CD14-positive monocyte (primary cell): ENCODE measurements at regions not wholly inside any gene's neighbourhood (a gene's known extent, or its start where the extent isn't known, plus 50 kb on each side); places are given as distances from the start of the nearest gene placed in this dataset.
A peak's percentile ranks its signal among the peaks of the same experiment; 100 is the strongest.

Source experiments
- DNase-seq, 3 donors: peaks; one replicate each; pipeline ENCODE4 v3.0.0-alpha.2; 2011 to 2022
- H2AFZ ChIP-seq: 2 replicates; pipeline ENCODE4 v1.6.0; 2012; ENCODE audit warnings: mild to moderate bottlenecking, low read depth, low read length, inconsistent platforms; ENCODE audit not compliant: insufficient read depth, poor library complexity, severe bottlenecking
- H3K27ac ChIP-seq, 2 donors: 1 replicate in 1 of 2; 2 replicates in 1 of 2; pipeline ENCODE4 v1.5.1; 2012 to 2013; ENCODE audit warnings: low read length in 2 of 2, control low read depth in 1 of 2, inconsistent platforms in 1 of 2, low read depth in 1 of 2, mild to moderate bottlenecking in 1 of 2
- H3K27me3 ChIP-seq, 2 donors: one replicate each; pipeline versions ENCODE4 v1.6.0 to v1.6.1; 2011 to 2013; ENCODE audit warnings: low read length in 2 of 2; ENCODE audit not compliant: control insufficient read depth in 2 of 2, insufficient read depth in 2 of 2
- H3K36me3 ChIP-seq, 2 donors: replicated peaks in 1 of 2; 1 replicate in 1 of 2; 2 replicates in 1 of 2; pipeline versions ENCODE4 v1.5.1 to v1.6.1; 2012 to 2013; ENCODE audit warnings: low read length in 2 of 2, control low read depth in 1 of 2, inconsistent platforms in 1 of 2, mild to moderate bottlenecking in 1 of 2; ENCODE audit not compliant: insufficient read depth in 2 of 2, control insufficient read depth in 1 of 2
- H3K4me1 ChIP-seq, 2 donors: 1 replicate in 1 of 2; 2 replicates in 1 of 2; pipeline versions ENCODE4 v1.5.1 to v1.6.1; 2012 to 2013; ENCODE audit warnings: low read length in 2 of 2, control low read depth in 1 of 2, inconsistent platforms in 1 of 2, mild to moderate bottlenecking in 1 of 2, moderate library complexity in 1 of 2; ENCODE audit not compliant: insufficient read depth in 2 of 2, control insufficient read depth in 1 of 2
- H3K4me2 ChIP-seq: replicated peaks from 2 replicates; pipeline ENCODE3; 2012; ENCODE audit warnings: low read length, moderate library complexity, mild to moderate bottlenecking; ENCODE audit not compliant: poor library complexity, severe bottlenecking; ENCODE audit errors: extremely low read depth
- H3K4me3 ChIP-seq, 3 experiments: fragments of 200-600 bp in 1 of 3; sonication (generic) in 1 of 3; replicated peaks in 1 of 3; 1 replicate in 2 of 3; 2 replicates in 1 of 3; pipeline ENCODE4 v1.5.1; 2011 to 2013; ENCODE audit warnings: low read length in 3 of 3, mild to moderate bottlenecking in 3 of 3, control low read depth in 2 of 3, low read depth in 2 of 3, inconsistent platforms in 1 of 3, moderate library complexity in 1 of 3
- H3K79me2 ChIP-seq: 2 replicates; pipeline ENCODE4 v1.6.0; 2012; ENCODE audit warnings: mild to moderate bottlenecking, control low read depth, inconsistent platforms, low read length, moderate library complexity; ENCODE audit not compliant: insufficient read depth
- H3K9ac ChIP-seq: 2 replicates; pipeline ENCODE4 v1.6.0; 2017; ENCODE audit warnings: low read length, mild to moderate bottlenecking; ENCODE audit not compliant: insufficient read depth, poor library complexity, severe bottlenecking
- H3K9me3 ChIP-seq, 2 donors: replicated peaks in 1 of 2; 1 replicate in 1 of 2; 2 replicates in 1 of 2; pipeline versions ENCODE4 v1.5.1 to v1.6.1; 2012 to 2013; ENCODE audit warnings: low read length in 2 of 2, control low read depth in 1 of 2; ENCODE audit not compliant: control insufficient read depth in 1 of 2, insufficient read depth in 1 of 2
- H4K20me1 ChIP-seq: 2 replicates; pipeline ENCODE4 v1.6.0; 2012; ENCODE audit warnings: mild to moderate bottlenecking, low read length, control low read depth, moderate library complexity; ENCODE audit not compliant: insufficient read depth
- H3K27ac Mint-ChIP-seq, 7 donors: one replicate each; pipeline ENCODE4 v1.8.0; 2020; ENCODE audit warnings: mild to moderate bottlenecking in 7 of 7, mixed read lengths in 7 of 7, moderate library complexity in 6 of 7, inconsistent platforms in 2 of 7
- H3K27me3 Mint-ChIP-seq, 3 donors: one replicate each; pipeline ENCODE4 v1.8.0; 2021 to 2022; ENCODE audit warnings: low read depth in 3 of 3, mild to moderate bottlenecking in 3 of 3, mixed read lengths in 3 of 3, moderate library complexity in 3 of 3, inconsistent platforms in 1 of 3
- H3K36me3 Mint-ChIP-seq, 2 donors: one replicate each; pipeline ENCODE4 v1.8.0; 2020; ENCODE audit warnings: mixed read lengths in 2 of 2, inconsistent platforms in 1 of 2, mild to moderate bottlenecking in 1 of 2
- H3K4me1 Mint-ChIP-seq: one replicate; pipeline ENCODE4 v1.8.0; 2020; ENCODE audit warnings: mild to moderate bottlenecking, mixed read lengths
- H3K4me3 Mint-ChIP-seq, 2 donors: one replicate each; pipeline ENCODE4 v1.8.0; 2020; ENCODE audit warnings: mild to moderate bottlenecking in 2 of 2, mixed read lengths in 2 of 2, moderate library complexity in 1 of 2
- H3K9me3 Mint-ChIP-seq, 7 donors: one replicate each; pipeline ENCODE4 v1.8.0; 2020 to 2022; ENCODE audit warnings: mixed read lengths in 7 of 7, mild to moderate bottlenecking in 6 of 7, moderate library complexity in 6 of 7, inconsistent platforms in 2 of 7
- WGBS: methylation state at CpG from one replicate; pipeline ENCODE4 v1.1.5; 2013; ENCODE audit warnings: missing lambda C conversion rate; ENCODE audit not compliant: insufficient coverage; 5-methylcytosine and 5-hydroxymethylcytosine counted together
- intact Hi-C, 2 donors: fragments of 100-400 bp; cut with micrococcal nuclease; formaldehyde crosslinking; loops; one replicate each; pipeline versions ENCODE4 v1.15.0 to v1.15.1; 2023
- TF ChIP-seq, protein P1 (sequence below): fragments of 200-600 bp; IDR thresholded peaks from one replicate; pipeline ENCODE4 v1.8.0; 2022; ENCODE audit warnings: antibody characterized with exemption, mild to moderate bottlenecking

DNA sequence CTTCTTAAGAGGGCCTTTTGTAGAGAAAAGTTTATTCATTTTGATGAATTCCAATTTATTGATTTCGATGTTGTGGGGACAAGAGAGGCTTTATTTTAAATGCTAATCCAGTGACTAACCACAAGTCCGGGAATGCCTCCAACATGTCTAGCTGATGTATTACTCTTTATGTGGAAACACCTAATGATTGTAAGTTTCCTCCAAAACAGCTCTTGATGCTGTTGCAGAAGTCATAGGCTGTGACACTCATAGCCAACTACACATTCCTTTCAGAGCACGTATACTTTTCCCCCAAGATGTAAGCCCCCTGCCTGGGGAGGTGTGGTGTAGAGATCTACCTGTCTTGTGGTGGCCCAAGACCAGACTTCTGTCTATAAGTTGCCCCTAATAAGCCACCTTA lies 61.3 kb upstream of the RNF24 start:
- Mint-ChIP-seq H3K36me3 (peaks cover 0 to 3% of the 10 kb centered on the region in 2 donors), H3K9me3 (peaks cover 3 to 13% (median 8%) of the 10 kb centered on the region in 7 donors), H3K27me3 (peaks cover 0 to 1% (median 0%) of the 10 kb centered on the region in 3 donors), H3K4me3 (no peak overlapping the region), H3K27ac (peak overlapping the region in 3 of 7 donors; percentile 54 to 62 (median 60)), H3K4me1 (peaks cover 49% of the 10 kb centered on the region)
- no peaks in the 10 kb centered on the region for H3K27me3 ChIP-seq
- peak overlapping the region; percentile 33 for H2AFZ ChIP-seq
- no peak overlapping the region for H3K9ac ChIP-seq
- TF ChIP-seq, protein P1, sequence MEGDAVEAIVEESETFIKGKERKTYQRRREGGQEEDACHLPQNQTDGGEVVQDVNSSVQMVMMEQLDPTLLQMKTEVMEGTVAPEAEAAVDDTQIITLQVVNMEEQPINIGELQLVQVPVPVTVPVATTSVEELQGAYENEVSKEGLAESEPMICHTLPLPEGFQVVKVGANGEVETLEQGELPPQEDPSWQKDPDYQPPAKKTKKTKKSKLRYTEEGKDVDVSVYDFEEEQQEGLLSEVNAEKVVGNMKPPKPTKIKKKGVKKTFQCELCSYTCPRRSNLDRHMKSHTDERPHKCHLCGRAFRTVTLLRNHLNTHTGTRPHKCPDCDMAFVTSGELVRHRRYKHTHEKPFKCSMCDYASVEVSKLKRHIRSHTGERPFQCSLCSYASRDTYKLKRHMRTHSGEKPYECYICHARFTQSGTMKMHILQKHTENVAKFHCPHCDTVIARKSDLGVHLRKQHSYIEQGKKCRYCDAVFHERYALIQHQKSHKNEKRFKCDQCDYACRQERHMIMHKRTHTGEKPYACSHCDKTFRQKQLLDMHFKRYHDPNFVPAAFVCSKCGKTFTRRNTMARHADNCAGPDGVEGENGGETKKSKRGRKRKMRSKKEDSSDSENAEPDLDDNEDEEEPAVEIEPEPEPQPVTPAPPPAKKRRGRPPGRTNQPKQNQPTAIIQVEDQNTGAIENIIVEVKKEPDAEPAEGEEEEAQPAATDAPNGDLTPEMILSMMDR = no peak
- no CpG with 5 or more reads among the region's 3 CpGs for WGBS
- H3K9me3 ChIP-seq = peaks cover 0 to 4% of the 10 kb centered on the region in 2 donors
- peaks cover 35 to 48% of the 10 kb centered on the region in 2 donors for H3K4me1 ChIP-seq
- peaks cover 2% of the 10 kb centered on the region for H3K79me2 ChIP-seq
- H3K4me2 ChIP-seq = no peak overlapping the region
- intact Hi-C loops = loop anchor here in 1 of 2 donors (5.0 kb wide), 1 partner anchor 34 kb away; no protein-coding TSS in a partner anchor
- H3K4me3 ChIP-seq = no peak overlapping the region
- H3K27ac ChIP-seq = no peak overlapping the region
- no peaks in the 10 kb centered on the region for H3K36me3 ChIP-seq
- no peaks in the 10 kb centered on the region for H4K20me1 ChIP-seq
- DNase-seq = no peak

DNA sequence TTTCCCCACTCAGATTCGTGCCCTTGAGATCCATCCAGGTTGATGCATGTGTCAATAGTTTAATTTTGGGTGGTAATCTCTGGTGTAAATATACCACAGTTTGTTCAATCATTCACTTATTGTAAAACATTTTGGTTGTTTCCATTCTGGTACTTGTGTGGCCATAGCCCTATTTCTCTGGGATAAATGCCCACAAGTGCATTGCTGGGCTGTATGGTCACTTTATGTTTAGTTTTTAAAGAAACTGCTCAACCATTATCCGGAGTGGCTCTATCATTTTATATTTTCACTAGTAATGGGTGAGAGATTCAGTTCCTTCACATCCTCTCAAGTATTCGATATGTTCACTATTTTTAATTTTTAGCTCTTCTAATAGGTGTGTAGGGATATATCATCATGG lies 60.7 kb upstream of the RNF24 start:
- Mint-ChIP-seq H3K27ac (peak overlapping the region in 5 of 7 donors; percentile 72 to 92 (median 83)), H3K4me1 (peaks cover 53% of the 10 kb centered on the region), H3K9me3 (peaks cover 0 to 6% (median 2%) of the 10 kb centered on the region in 7 donors), H3K27me3 (peaks cover 0 to 1% (median 0%) of the 10 kb centered on the region in 3 donors), H3K4me3 (no peak overlapping the region), H3K36me3 (no peaks in the 10 kb centered on the region)
- H2AFZ ChIP-seq = no peak overlapping the region
- H3K27ac ChIP-seq = peak overlapping the region in 1 of 2 donors; percentile 76
- peaks cover 37 to 51% of the 10 kb centered on the region in 2 donors for H3K4me1 ChIP-seq
- no peak overlapping the region for H3K9ac ChIP-seq
- WGBS = no CpG with 5 or more reads among the region's 3 CpGs
- no peaks in the 10 kb centered on the region for H3K36me3 ChIP-seq
- DNase-seq = no peak
- peaks cover 0 to 3% of the 10 kb centered on the region in 2 donors for H3K9me3 ChIP-seq
- H4K20me1 ChIP-seq = no peaks in the 10 kb centered on the region
- no peaks in the 10 kb centered on the region for H3K27me3 ChIP-seq
- TF ChIP-seq, protein P1 = no peak
- H3K79me2 ChIP-seq = peaks cover 2% of the 10 kb centered on the region
- H3K4me3 ChIP-seq = no peak overlapping the region
- H3K4me2 ChIP-seq = no peak overlapping the region
- intact Hi-C loops = loop anchor here in 1 of 2 donors (5.0 kb wide), 1 partner anchor 34 kb away; no protein-coding TSS in a partner anchor
